Progenitor cell of endocrine pancreas (in vitro differentiated cells): ENCODE measurements at regions not wholly inside any gene's neighbourhood (a gene's known extent, or its start where the extent isn't known, plus 50 kb on each side); places are given as distances from the start of the nearest gene placed in this dataset.

Experiments
- DNase-seq: peaks from one replicate; pipeline ENCODE4 v3.0.0; 2021; ENCODE audit warnings: low spot score; ENCODE audit not compliant: unreplicated experiment
- H3K27ac Mint-ChIP-seq: 2 replicates; pipeline ENCODE4 v1.8.0; 2021; ENCODE audit warnings: mild to moderate bottlenecking, moderate library complexity, mixed read lengths
- H3K27me3 Mint-ChIP-seq: 2 replicates; pipeline ENCODE4 v1.8.0; 2021; ENCODE audit warnings: mixed read lengths
- H3K36me3 Mint-ChIP-seq: 2 replicates; pipeline ENCODE4 v1.8.0; 2022; ENCODE audit warnings: mixed read lengths; ENCODE audit not compliant: insufficient read depth
- H3K4me1 Mint-ChIP-seq: 2 replicates; pipeline ENCODE4 v1.8.0; 2021; ENCODE audit warnings: low read depth, mixed read lengths
- H3K4me3 Mint-ChIP-seq: 2 replicates; pipeline ENCODE4 v1.8.0; 2021; ENCODE audit warnings: low read depth, mild to moderate bottlenecking, moderate library complexity, mixed read lengths
- H3K9me3 Mint-ChIP-seq: 2 replicates; pipeline ENCODE4 v1.8.0; 2021; ENCODE audit warnings: low read depth, mixed read lengths
- CTCF ChIP-seq: fragments of 200-600 bp; sonication (generic); IDR thresholded peaks from one replicate; pipeline ENCODE4 v1.5.0; 2021; ENCODE audit warnings: antibody characterized with exemption, mild to moderate bottlenecking; ENCODE audit not compliant: unreplicated experiment

- TF ChIP-seq CTCF: no peak
- Mint-ChIP-seq H3K4me1 (peaks cover 12% of the 10 kb centered on the region), H3K36me3 (peaks cover 1% of the 10 kb centered on the region), H3K27ac (peak overlapping the region; percentile 66), H3K9me3 (peaks cover 20% of the 10 kb centered on the region), H3K27me3 (no peaks in the 10 kb centered on the region), H3K4me3 (no peak overlapping the region)
- DNase-seq: no peak
Observed at GRCh38 chr12:82090165-82090564, 268.0 kb downstream of the CCDC59 start.

GRCh38 chr12:82089369-82090121 is 268.6 kb downstream of the CCDC59 start:
- H3K27me3 Mint-ChIP-seq: no peaks in the 10 kb centered on the region
- no peak for DNase-seq
- H3K9me3 Mint-ChIP-seq: peaks cover 18% of the 10 kb centered on the region
- TF ChIP-seq CTCF: no peak
- no peak overlapping the region for H3K4me3 Mint-ChIP-seq
- peak overlapping the region; percentile 66 for H3K27ac Mint-ChIP-seq
- H3K36me3 Mint-ChIP-seq: no peaks in the 10 kb centered on the region
- peaks cover 12% of the 10 kb centered on the region for H3K4me1 Mint-ChIP-seq

GRCh38 chr12:82082501-82082900 is 275.7 kb downstream of the CCDC59 start:
- Mint-ChIP-seq H3K27me3 (no peaks in the 10 kb centered on the region), H3K27ac (no peak overlapping the region), H3K9me3 (peaks cover 13% of the 10 kb centered on the region), H3K4me3 (no peak overlapping the region), H3K36me3 (no peaks in the 10 kb centered on the region), H3K4me1 (no peaks in the 10 kb centered on the region)
- TF ChIP-seq CTCF: no peak
- no peak for DNase-seq

- no peak for DNase-seq
- Mint-ChIP-seq H3K9me3 (no peaks in the 10 kb centered on the region), H3K27me3 (no peaks in the 10 kb centered on the region), H3K36me3 (no peaks in the 10 kb centered on the region), H3K27ac (no peak overlapping the region), H3K4me3 (no peak overlapping the region), H3K4me1 (no peaks in the 10 kb centered on the region)
- no peak for TF ChIP-seq CTCF
Observed at GRCh38 chr12:82069931-82070514, 288.2 kb downstream of the CCDC59 start.

GRCh38 chr12:82058197-82058596 is 299.0 kb upstream of the PPFIA2 start:
- Mint-ChIP-seq H3K4me1 (no peaks in the 10 kb centered on the region), H3K9me3 (no peaks in the 10 kb centered on the region), H3K4me3 (no peak overlapping the region), H3K27me3 (no peaks in the 10 kb centered on the region), H3K27ac (no peak overlapping the region), H3K36me3 (no peaks in the 10 kb centered on the region)
- DNase-seq: no peak
- no peak for TF ChIP-seq CTCF
